Endodermal cell (in vitro differentiated cells): ENCODE measurements at regions not wholly inside any gene's neighbourhood (a gene's known extent, or its start where the extent isn't known, plus 50 kb on each side); places are given as distances from the start of the nearest gene placed in this dataset.

Experiments used
- DNase-seq: peaks from one replicate; pipeline ENCODE4 v3.0.0-alpha.2; 2017
- H3K27ac ChIP-seq: 2 replicates; pipeline ENCODE4 v1.5.1; 2013; ENCODE audit warnings: mild to moderate bottlenecking, low read depth, low read length, moderate library complexity
- H3K27me3 ChIP-seq: 2 replicates; pipeline ENCODE4 v1.6.1; 2013; ENCODE audit warnings: mild to moderate bottlenecking, low read length, moderate library complexity; ENCODE audit not compliant: insufficient read depth, control insufficient read depth, poor library complexity, severe bottlenecking
- H3K36me3 ChIP-seq: 2 replicates; pipeline ENCODE4 v1.7.0; 2013; ENCODE audit warnings: mild to moderate bottlenecking, low read length, moderate library complexity; ENCODE audit not compliant: control insufficient read depth, insufficient read depth
- H3K4me1 ChIP-seq: one replicate; pipeline ENCODE4 v1.7.0; 2013; ENCODE audit warnings: low read length; ENCODE audit not compliant: control insufficient read depth, insufficient read depth
- H3K4me3 ChIP-seq: 2 replicates; pipeline ENCODE4 v1.5.1; 2013; ENCODE audit warnings: mild to moderate bottlenecking, low read length, moderate library complexity
- H3K9ac ChIP-seq: 2 replicates; pipeline ENCODE4 v1.6.1; 2013; ENCODE audit warnings: mild to moderate bottlenecking, low read length, moderate library complexity; ENCODE audit not compliant: poor library complexity, severe bottlenecking; ENCODE audit errors: extremely low read depth
- H3K9me3 ChIP-seq: 2 replicates; pipeline ENCODE4 v1.6.1; 2013; ENCODE audit warnings: mild to moderate bottlenecking, low read length, moderate library complexity; ENCODE audit not compliant: control insufficient read depth
- H3K27ac Mint-ChIP-seq: 2 replicates; pipeline ENCODE4 v1.8.0; 2020; ENCODE audit warnings: mixed read lengths
- H3K27me3 Mint-ChIP-seq: 2 replicates; pipeline ENCODE4 v1.8.0; 2021; ENCODE audit warnings: mild to moderate bottlenecking, mixed read lengths; ENCODE audit not compliant: insufficient read depth
- H3K36me3 Mint-ChIP-seq: 2 replicates; pipeline ENCODE4 v1.8.0; 2020; ENCODE audit warnings: low read depth, mixed read lengths
- H3K4me1 Mint-ChIP-seq: 2 replicates; pipeline ENCODE4 v1.8.0; 2020; ENCODE audit warnings: mixed read lengths
- H3K4me3 Mint-ChIP-seq: 2 replicates; pipeline ENCODE4 v1.8.0; 2020; ENCODE audit warnings: mild to moderate bottlenecking, moderate library complexity, mixed read lengths
- H3K9me3 Mint-ChIP-seq: 2 replicates; pipeline ENCODE4 v1.8.0; 2020; ENCODE audit warnings: mild to moderate bottlenecking, mixed read lengths
- WGBS, 2 experiments: methylation state at CpG; one replicate each; pipeline versions ENCODE4 v1.1.5 to v1.1.7; 2013; ENCODE audit warnings: missing lambda C conversion rate in 2 of 2, mixed read lengths in 1 of 2; ENCODE audit not compliant: insufficient coverage in 1 of 2, insufficient read length in 1 of 2; 5-methylcytosine and 5-hydroxymethylcytosine counted together
- TF ChIP-seq, protein P1 (sequence below): fragments of 200-600 bp; sonication (generic); conservative IDR thresholded peaks from 2 replicates; pipeline ENCODE4 v1.5.0; 2021; ENCODE audit warnings: antibody characterized with exemption, mild to moderate bottlenecking

- Mint-ChIP-seq H3K27me3 (no peaks in the 10 kb centered on the region), H3K36me3 (no peaks in the 10 kb centered on the region), H3K27ac (no peak overlapping the region), H3K4me1 (peaks cover 17% of the 10 kb centered on the region), H3K4me3 (no peak overlapping the region), H3K9me3 (peaks cover 7% of the 10 kb centered on the region)
- WGBS, 2 experiments: 96 to 100% methylated on average over 6 of the region's 6 CpGs
- no peak for DNase-seq
- H3K9ac ChIP-seq: no peak overlapping the region
- H3K27me3 ChIP-seq: no peaks in the 10 kb centered on the region
- H3K9me3 ChIP-seq: no peaks in the 10 kb centered on the region
- TF ChIP-seq, protein P1, sequence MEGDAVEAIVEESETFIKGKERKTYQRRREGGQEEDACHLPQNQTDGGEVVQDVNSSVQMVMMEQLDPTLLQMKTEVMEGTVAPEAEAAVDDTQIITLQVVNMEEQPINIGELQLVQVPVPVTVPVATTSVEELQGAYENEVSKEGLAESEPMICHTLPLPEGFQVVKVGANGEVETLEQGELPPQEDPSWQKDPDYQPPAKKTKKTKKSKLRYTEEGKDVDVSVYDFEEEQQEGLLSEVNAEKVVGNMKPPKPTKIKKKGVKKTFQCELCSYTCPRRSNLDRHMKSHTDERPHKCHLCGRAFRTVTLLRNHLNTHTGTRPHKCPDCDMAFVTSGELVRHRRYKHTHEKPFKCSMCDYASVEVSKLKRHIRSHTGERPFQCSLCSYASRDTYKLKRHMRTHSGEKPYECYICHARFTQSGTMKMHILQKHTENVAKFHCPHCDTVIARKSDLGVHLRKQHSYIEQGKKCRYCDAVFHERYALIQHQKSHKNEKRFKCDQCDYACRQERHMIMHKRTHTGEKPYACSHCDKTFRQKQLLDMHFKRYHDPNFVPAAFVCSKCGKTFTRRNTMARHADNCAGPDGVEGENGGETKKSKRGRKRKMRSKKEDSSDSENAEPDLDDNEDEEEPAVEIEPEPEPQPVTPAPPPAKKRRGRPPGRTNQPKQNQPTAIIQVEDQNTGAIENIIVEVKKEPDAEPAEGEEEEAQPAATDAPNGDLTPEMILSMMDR: no peak
- no peak overlapping the region for H3K4me3 ChIP-seq
- H3K4me1 ChIP-seq: peaks cover 3% of the 10 kb centered on the region
- no peaks in the 10 kb centered on the region for H3K36me3 ChIP-seq
- no peak overlapping the region for H3K27ac ChIP-seq
Observed at GRCh38 chr4:57676394-57676793, 566.2 kb upstream of the IGFBP7 start.

GRCh38 chr4:57672846-57673433 lies 562.8 kb upstream of the IGFBP7 start:
- peaks cover 3% of the 10 kb centered on the region for H3K4me1 ChIP-seq
- H3K27ac ChIP-seq: no peak overlapping the region
- 93% methylated on average over 2 of the region's 2 CpGs; no CpG with 5 or more reads in 1 of the 2 experiments for WGBS, 2 experiments
- DNase-seq: no peak
- Mint-ChIP-seq H3K27ac (no peak overlapping the region), H3K36me3 (no peaks in the 10 kb centered on the region), H3K4me1 (peaks cover 13% of the 10 kb centered on the region), H3K4me3 (no peak overlapping the region), H3K27me3 (no peaks in the 10 kb centered on the region), H3K9me3 (peaks cover 7% of the 10 kb centered on the region)
- no peaks in the 10 kb centered on the region for H3K36me3 ChIP-seq
- H3K4me3 ChIP-seq: no peak overlapping the region
- TF ChIP-seq, protein P1: no peak
- H3K9me3 ChIP-seq: no peaks in the 10 kb centered on the region
- no peaks in the 10 kb centered on the region for H3K27me3 ChIP-seq
- no peak overlapping the region for H3K9ac ChIP-seq

GRCh38 chr4:57668621-57669020 lies 558.4 kb upstream of the IGFBP7 start:
- H3K4me3 Mint-ChIP-seq: no peak overlapping the region
- 69 to 84% methylated on average over 2 of the region's 2 CpGs for WGBS, 2 experiments
- DNase-seq: no peak
- Histone ChIP-seq H3K9me3 (no peaks in the 10 kb centered on the region), H3K36me3 (no peaks in the 10 kb centered on the region), H3K27ac (no peak overlapping the region), H3K27me3 (no peaks in the 10 kb centered on the region), H3K4me3 (no peak overlapping the region), H3K4me1 (no peaks in the 10 kb centered on the region), H3K9ac (no peak overlapping the region)
- peaks cover 3% of the 10 kb centered on the region for H3K4me1 Mint-ChIP-seq
- H3K36me3 Mint-ChIP-seq: no peaks in the 10 kb centered on the region
- TF ChIP-seq, protein P1: no peak
- H3K27ac Mint-ChIP-seq: no peak overlapping the region
- H3K9me3 Mint-ChIP-seq: no peaks in the 10 kb centered on the region
- no peaks in the 10 kb centered on the region for H3K27me3 Mint-ChIP-seq
